Activated T-helper 2 cell treated with anti-CD3 and anti-CD28 coated beads, Interferon-gamma antibody, Interleukin-2, Interleukin-4, amounts not matched to agents 10 μg/mL and 5 μg/mL and 100 μg/mL, durations not matched to agents 14 hours and 24 hours and 36 hours (primary cell): ENCODE measurements at regions not wholly inside any gene's neighbourhood (a gene's known extent, or its start where the extent isn't known, plus 50 kb on each side); places are given as distances from the start of the nearest gene placed in this dataset.

Experiments used
- DNase-seq: peaks from one replicate; pipeline ENCODE4 v3.0.0; 2021; ENCODE audit warnings: low spot score
- H3K27ac Mint-ChIP-seq: one replicate; pipeline ENCODE4 v1.8.0; 2021; ENCODE audit warnings: mixed read lengths
- H3K27me3 Mint-ChIP-seq: one replicate; pipeline ENCODE4 v1.8.0; 2021; ENCODE audit warnings: low read depth, mixed read lengths
- H3K36me3 Mint-ChIP-seq: one replicate; pipeline ENCODE4 v1.8.0; 2021; ENCODE audit warnings: low read depth, mixed read lengths
- H3K4me1 Mint-ChIP-seq: one replicate; pipeline ENCODE4 v1.8.0; 2021; ENCODE audit warnings: low read depth, mixed read lengths
- H3K4me3 Mint-ChIP-seq: one replicate; pipeline ENCODE4 v1.8.0; 2021; ENCODE audit warnings: low read depth, mild to moderate bottlenecking, moderate library complexity, mixed read lengths
- H3K9me3 Mint-ChIP-seq: one replicate; pipeline ENCODE4 v1.8.0; 2021; ENCODE audit warnings: mixed read lengths
- intact Hi-C: fragments of 100-400 bp; cut with micrococcal nuclease; formaldehyde crosslinking; loops from one replicate; pipeline ENCODE4 v1.15.1; 2023

GRCh38 chr4:34790131-34790530 is 1454.2 kb downstream of the ARAP2 start:
- intact Hi-C loops, result no loop called here
- H3K36me3 Mint-ChIP-seq, result no peaks in the 10 kb centered on the region
- H3K9me3 Mint-ChIP-seq, result peaks cover under 1% of the 10 kb centered on the region
- no peaks in the 10 kb centered on the region for H3K27me3 Mint-ChIP-seq
- no peak overlapping the region for H3K4me3 Mint-ChIP-seq
- no peak for DNase-seq
- no peaks in the 10 kb centered on the region for H3K4me1 Mint-ChIP-seq
- H3K27ac Mint-ChIP-seq, result no peak overlapping the region

DNA sequence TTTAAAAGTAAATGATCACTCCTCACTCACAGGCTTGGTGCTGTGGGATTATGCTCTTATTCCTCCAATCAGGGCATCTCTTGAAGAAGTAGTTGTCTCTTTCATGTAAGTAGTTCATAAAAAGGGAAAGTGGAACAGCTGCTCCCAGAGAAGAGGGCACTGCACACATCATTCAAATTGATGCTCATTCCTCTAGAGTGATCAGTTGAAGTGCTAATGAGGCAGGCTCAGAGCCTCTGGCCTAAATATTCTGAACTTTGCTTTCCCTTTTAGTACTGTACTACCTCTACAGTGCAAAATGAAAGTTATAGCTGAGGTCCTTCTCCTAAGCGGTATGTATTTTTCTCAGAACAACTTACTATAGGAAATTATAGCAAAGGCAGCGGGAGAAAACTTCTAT is 1453.1 kb downstream of the ARAP2 start:
- Mint-ChIP-seq H3K9me3 (peaks cover 7% of the 10 kb centered on the region), H3K36me3 (no peaks in the 10 kb centered on the region), H3K27me3 (no peaks in the 10 kb centered on the region), H3K4me1 (no peaks in the 10 kb centered on the region), H3K4me3 (no peak overlapping the region), H3K27ac (no peak overlapping the region)
- DNase-seq, result no peak
- intact Hi-C loops, result no loop called here

DNA sequence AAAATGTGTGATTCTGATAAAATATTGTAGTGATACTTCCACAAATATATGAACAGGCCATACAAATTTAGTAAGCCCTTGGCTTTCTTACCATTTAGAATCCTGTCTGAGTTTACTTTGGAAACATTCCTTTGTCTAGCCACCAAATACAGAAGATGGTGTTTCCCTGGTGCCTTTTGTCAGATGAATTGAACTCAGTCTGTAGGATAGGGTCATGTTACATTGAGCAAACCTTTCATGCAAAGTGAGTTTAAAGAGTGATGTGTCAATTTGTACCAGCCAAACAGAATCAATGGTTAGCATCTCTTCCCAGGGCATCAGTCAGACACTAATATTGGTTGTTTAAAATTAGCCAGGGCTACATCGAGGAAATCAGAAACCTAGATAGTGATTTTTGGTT is 1443.4 kb downstream of the ARAP2 start:
- H3K27me3 Mint-ChIP-seq, result no peaks in the 10 kb centered on the region
- intact Hi-C loops, result no loop called here
- no peak for DNase-seq
- no peak overlapping the region for H3K27ac Mint-ChIP-seq
- no peaks in the 10 kb centered on the region for H3K36me3 Mint-ChIP-seq
- peaks cover 16% of the 10 kb centered on the region for H3K9me3 Mint-ChIP-seq
- H3K4me3 Mint-ChIP-seq, result no peak overlapping the region
- no peaks in the 10 kb centered on the region for H3K4me1 Mint-ChIP-seq

DNA sequence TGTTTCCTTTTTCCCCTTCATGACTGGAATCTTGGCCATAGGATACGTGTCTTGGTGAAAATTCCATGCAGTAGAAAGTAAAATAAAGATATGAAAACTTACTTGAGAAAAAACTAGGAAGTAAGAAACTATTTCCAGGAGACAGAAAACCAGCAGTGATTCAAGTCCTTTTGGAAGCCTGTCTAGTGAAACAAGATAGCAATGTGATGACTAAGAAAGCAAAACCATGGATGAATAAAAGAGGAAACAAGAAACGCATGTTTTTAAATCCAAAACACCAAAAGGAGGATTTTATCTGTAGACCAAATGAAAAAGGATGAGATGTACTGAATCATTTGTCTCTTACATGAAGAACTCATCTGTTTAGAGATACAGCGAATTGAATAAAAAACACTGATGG is 1430.0 kb downstream of the ARAP2 start:
- Mint-ChIP-seq H3K27ac (no peak overlapping the region), H3K9me3 (peaks cover 13% of the 10 kb centered on the region), H3K36me3 (no peaks in the 10 kb centered on the region), H3K27me3 (no peaks in the 10 kb centered on the region), H3K4me3 (no peak overlapping the region), H3K4me1 (no peaks in the 10 kb centered on the region)
- intact Hi-C loops, result no loop called here
- no peak for DNase-seq

GRCh38 chr4:34824515-34824914 is 1419.8 kb downstream of the ARAP2 start:
- intact Hi-C loops, result no loop called here
- H3K36me3 Mint-ChIP-seq, result no peaks in the 10 kb centered on the region
- H3K9me3 Mint-ChIP-seq, result peaks cover 17% of the 10 kb centered on the region
- no peak overlapping the region for H3K4me3 Mint-ChIP-seq
- no peak for DNase-seq
- H3K27ac Mint-ChIP-seq, result no peak overlapping the region
- no peaks in the 10 kb centered on the region for H3K27me3 Mint-ChIP-seq
- H3K4me1 Mint-ChIP-seq, result no peaks in the 10 kb centered on the region

DNA sequence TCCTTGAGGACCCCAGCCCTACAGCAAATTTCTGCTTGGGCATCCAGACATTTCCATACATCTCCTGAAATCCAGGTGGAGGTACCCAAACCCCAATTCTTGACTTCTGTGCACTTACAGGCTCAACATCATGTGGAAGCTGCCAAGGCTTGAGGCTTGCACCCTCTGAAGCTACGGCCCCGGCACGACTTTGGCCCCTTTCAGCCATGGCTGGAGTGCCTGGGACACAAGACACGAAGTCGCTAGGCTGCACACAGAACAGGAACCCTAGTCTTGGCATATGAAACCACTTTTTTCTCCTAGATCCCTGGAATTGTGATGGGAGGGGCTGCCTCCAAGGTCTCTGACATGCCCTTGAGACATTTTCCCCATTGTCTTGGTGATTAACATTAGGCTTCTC is 1417.7 kb downstream of the ARAP2 start:
- H3K9me3 Mint-ChIP-seq, result peaks cover 17% of the 10 kb centered on the region
- intact Hi-C loops, result no loop called here
- H3K36me3 Mint-ChIP-seq, result no peaks in the 10 kb centered on the region
- no peak overlapping the region for H3K27ac Mint-ChIP-seq
- no peak overlapping the region for H3K4me3 Mint-ChIP-seq
- H3K27me3 Mint-ChIP-seq, result no peaks in the 10 kb centered on the region
- no peaks in the 10 kb centered on the region for H3K4me1 Mint-ChIP-seq
- no peak for DNase-seq

- Mint-ChIP-seq H3K36me3 (no peaks in the 10 kb centered on the region), H3K4me1 (no peaks in the 10 kb centered on the region), H3K27ac (no peak overlapping the region), H3K4me3 (no peak overlapping the region), H3K9me3 (peaks cover 8% of the 10 kb centered on the region), H3K27me3 (no peaks in the 10 kb centered on the region)
- intact Hi-C loops, result no loop called here
- DNase-seq, result no peak
These were observed 1398.4 kb downstream of the ARAP2 start for GRCh38 chr4:34845926-34846325.

DNA sequence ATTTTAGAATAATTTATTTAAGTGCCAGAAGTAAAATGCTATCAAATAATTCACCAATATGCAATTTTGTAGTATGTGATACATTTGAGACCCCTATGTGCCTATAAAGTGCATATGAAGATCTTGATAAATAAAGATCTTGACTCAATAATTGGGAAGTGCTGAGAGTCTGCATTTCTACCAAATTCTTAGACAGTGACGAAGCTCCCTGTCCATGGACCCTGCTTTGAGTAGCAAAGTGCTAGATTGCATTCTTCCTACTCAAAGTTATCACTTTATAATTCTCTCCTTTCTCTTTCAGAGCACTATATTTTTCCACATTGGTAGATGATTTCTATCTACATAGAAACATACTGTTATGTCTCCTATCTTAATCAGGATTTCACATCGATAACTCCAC is 1393.9 kb downstream of the ARAP2 start:
- Mint-ChIP-seq H3K27ac (no peak overlapping the region), H3K4me3 (no peak overlapping the region), H3K9me3 (peaks cover 11% of the 10 kb centered on the region), H3K36me3 (no peaks in the 10 kb centered on the region), H3K27me3 (no peaks in the 10 kb centered on the region), H3K4me1 (no peaks in the 10 kb centered on the region)
- intact Hi-C loops, result no loop called here
- no peak for DNase-seq

- Mint-ChIP-seq H3K27ac (no peak overlapping the region), H3K36me3 (no peaks in the 10 kb centered on the region), H3K4me3 (no peak overlapping the region), H3K9me3 (peaks cover 11% of the 10 kb centered on the region), H3K27me3 (no peaks in the 10 kb centered on the region), H3K4me1 (no peaks in the 10 kb centered on the region)
- DNase-seq, result no peak
- intact Hi-C loops, result no loop called here
These were observed 1393.3 kb downstream of the ARAP2 start for GRCh38 chr4:34850968-34851367.

DNA sequence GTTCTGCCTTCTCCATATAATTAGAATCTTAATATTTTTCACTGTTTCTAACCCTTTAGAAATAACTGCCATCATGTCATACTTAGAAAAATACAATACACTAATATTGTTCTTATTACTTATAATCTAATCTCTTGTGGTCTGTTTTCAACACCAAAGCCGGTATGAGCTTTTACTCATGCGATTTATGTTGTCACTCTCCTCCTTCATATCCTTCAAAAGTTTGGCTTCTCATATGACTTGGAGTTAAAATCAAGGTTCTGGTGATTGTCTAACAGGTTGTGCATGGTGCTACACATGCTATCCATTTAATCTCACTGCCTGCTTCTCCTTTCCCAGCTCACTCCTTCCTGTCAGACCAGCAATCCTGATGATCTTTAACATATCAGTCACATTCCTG is 1392.9 kb downstream of the ARAP2 start:
- Mint-ChIP-seq H3K36me3 (no peaks in the 10 kb centered on the region), H3K27ac (no peak overlapping the region), H3K27me3 (no peaks in the 10 kb centered on the region), H3K4me3 (no peak overlapping the region), H3K4me1 (no peaks in the 10 kb centered on the region), H3K9me3 (peaks cover 11% of the 10 kb centered on the region)
- DNase-seq, result no peak
- intact Hi-C loops, result no loop called here

DNA sequence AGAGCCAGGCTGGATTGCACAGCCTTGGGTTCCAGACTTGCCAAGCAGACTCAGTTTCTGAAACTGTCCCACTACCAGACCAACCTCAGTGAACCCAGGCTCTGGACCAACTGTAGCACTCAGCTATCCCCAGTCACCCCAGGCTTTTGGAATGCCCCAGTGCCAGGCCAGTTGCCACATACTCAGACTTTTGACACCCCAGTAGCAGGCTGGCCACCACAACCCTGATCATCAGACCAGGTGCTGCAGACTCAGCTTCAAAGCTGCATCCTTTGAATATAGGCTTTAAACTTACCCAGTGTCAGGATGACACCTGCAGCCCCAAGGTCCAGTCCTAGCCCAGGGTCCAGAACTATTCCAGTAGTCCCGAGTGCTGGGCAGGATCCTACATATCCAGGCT is 1389.9 kb downstream of the ARAP2 start:
- intact Hi-C loops, result no loop called here
- Mint-ChIP-seq H3K4me1 (no peaks in the 10 kb centered on the region), H3K9me3 (peaks cover 18% of the 10 kb centered on the region), H3K27ac (no peak overlapping the region), H3K36me3 (no peaks in the 10 kb centered on the region), H3K27me3 (no peaks in the 10 kb centered on the region), H3K4me3 (no peak overlapping the region)
- no peak for DNase-seq

GRCh38 chr4:34861666-34862065 is 1382.6 kb downstream of the ARAP2 start:
- no peak overlapping the region for H3K27ac Mint-ChIP-seq
- H3K36me3 Mint-ChIP-seq, result no peaks in the 10 kb centered on the region
- intact Hi-C loops, result no loop called here
- no peaks in the 10 kb centered on the region for H3K4me1 Mint-ChIP-seq
- peaks cover 11% of the 10 kb centered on the region for H3K9me3 Mint-ChIP-seq
- no peaks in the 10 kb centered on the region for H3K27me3 Mint-ChIP-seq
- no peak overlapping the region for H3K4me3 Mint-ChIP-seq
- DNase-seq, result no peak

DNA sequence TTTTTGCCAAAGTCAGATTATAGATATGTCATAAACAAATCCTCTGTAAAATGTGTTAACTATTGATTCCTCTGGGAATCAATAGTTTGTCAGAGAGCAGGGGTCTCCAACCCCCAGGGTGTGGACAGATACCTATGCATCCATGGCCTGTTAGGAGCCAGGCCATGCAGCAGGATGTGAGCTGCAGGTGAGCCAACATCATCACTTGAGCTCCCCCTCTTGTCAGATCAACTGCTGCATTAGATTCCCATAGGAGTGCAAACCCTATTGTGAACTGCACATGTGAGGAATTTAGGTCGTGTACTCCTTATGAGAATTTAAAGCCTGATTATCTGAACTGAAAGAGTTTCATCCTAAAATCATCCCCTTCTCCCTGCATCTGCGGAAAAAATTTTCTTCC is 1365.4 kb downstream of the ARAP2 start:
- intact Hi-C loops, result no loop called here

DNA sequence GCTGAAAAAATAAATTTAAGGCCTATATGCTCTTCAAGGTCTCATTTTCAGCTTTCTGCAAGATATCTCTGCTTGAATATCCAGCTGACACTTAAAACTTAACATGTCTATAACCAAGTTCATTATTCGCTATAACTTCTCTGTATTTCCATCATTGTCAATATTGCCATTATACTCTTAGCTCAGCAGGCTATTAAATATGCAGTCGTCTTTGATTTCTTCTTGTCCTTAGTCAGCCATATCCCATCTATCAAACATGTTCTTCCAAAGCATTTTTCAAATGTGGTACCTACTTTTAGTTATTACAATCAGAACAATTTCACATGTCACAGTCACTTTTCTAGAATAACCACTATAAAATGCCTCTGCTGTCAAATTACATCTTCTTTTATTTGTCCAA is 1364.1 kb downstream of the ARAP2 start:
- intact Hi-C loops, result no loop called here
- H3K4me3 Mint-ChIP-seq, result no peak overlapping the region
- no peak for DNase-seq
- H3K4me1 Mint-ChIP-seq, result no peaks in the 10 kb centered on the region
- H3K36me3 Mint-ChIP-seq, result no peaks in the 10 kb centered on the region
- H3K27me3 Mint-ChIP-seq, result no peaks in the 10 kb centered on the region
- H3K9me3 Mint-ChIP-seq, result peaks cover 39% of the 10 kb centered on the region
- H3K27ac Mint-ChIP-seq, result no peak overlapping the region

More for the DNA sequence above, 1365.4 kb downstream of the ARAP2 start:
- H3K27me3 Mint-ChIP-seq, result no peaks in the 10 kb centered on the region
- no peaks in the 10 kb centered on the region for H3K4me1 Mint-ChIP-seq
- H3K27ac Mint-ChIP-seq, result no peak overlapping the region
- H3K9me3 Mint-ChIP-seq, result peaks cover 44% of the 10 kb centered on the region
- H3K4me3 Mint-ChIP-seq, result no peak overlapping the region
- DNase-seq, result no peak
- H3K36me3 Mint-ChIP-seq, result no peaks in the 10 kb centered on the region
